SU-DHL-6 (cell line): ENCODE measurements at regions not wholly inside any gene's neighbourhood (a gene's known extent, or its start where the extent isn't known, plus 50 kb on each side); places are given as distances from the start of the nearest gene placed in this dataset.

Experiments used
- CTCF ChIP-seq: fragments of 200-600 bp; sonication (generic); IDR thresholded peaks from one replicate; pipeline ENCODE4 v1.5.1; 2017; ENCODE audit warnings: antibody characterized with exemption, mild to moderate bottlenecking, low read length, moderate library complexity; ENCODE audit not compliant: insufficient read depth, poor library complexity, severe bottlenecking
- EZH2phosphoT487 ChIP-seq: fragments of 200-600 bp; sonication (generic), shearing (Covaris generic); conservative IDR thresholded peaks from 2 replicates; pipeline ENCODE4 v1.6.1; 2018; ENCODE audit warnings: mild to moderate bottlenecking, antibody characterized with exemption, low read length, moderate library complexity, mixed read lengths

- no peak for TF ChIP-seq CTCF
- TF ChIP-seq EZH2phosphoT487: no peak
Measured at GRCh38 chr10:130897815-130898214, 413.7 kb downstream of the TCERG1L start.
